ENCODE measurements at regions not wholly inside any gene's neighbourhood (a gene's known extent, or its start where the extent isn't known, plus 50 kb on each side); places are given as distances from the start of the nearest gene placed in this dataset.
"Not testable (repeated sequence)": the region's sequence is repeated elsewhere in the genome, so short reads cannot be mapped to it uniquely, and the experiment has no call there.

DNA sequence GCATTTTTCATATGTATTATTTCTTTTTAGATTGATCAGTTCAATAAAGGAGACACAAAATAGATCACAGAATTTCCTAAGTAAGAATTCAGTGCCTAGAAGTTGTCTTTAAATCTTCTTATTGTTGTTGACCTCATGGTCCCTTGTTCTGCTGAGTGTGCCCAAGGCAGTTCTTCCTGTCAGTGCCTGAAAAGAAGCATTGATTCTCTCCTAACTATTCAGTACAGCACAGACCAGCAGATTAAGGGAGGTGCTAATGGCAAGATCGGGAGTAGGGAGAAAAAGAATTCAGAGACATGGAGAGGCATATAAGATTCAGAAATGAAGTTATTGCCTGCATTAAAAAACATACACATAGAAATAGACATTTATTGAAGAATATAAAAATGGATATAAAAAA lies 180.5 kb upstream of the PCDH9 start:
- no peaks in the 10 kb centered on the region for H3K27me3 ChIP-seq (ENCODE audit: low read depth, low read length)
- H3K4me1 ChIP-seq (ENCODE audit: control insufficient read depth in 1 of 2, insufficient read depth in 2 of 2, low read length in 2 of 2), result no peaks in the 10 kb centered on the region
- H3K9me3 ChIP-seq (ENCODE audit: control insufficient read depth in 1 of 2, low read length in 2 of 2), result no peaks in the 10 kb centered on the region
- no peak overlapping the region for H3K4me3 ChIP-seq (ENCODE audit: low read depth in 1 of 2, low read length in 2 of 2)
- H3K27ac ChIP-seq (ENCODE audit: low read length), result no peak overlapping the region
- no peaks in the 10 kb centered on the region for H3K36me3 ChIP-seq (ENCODE audit: control insufficient read depth in 1 of 2, insufficient read depth in 2 of 2, low read length in 2 of 2)

GRCh38 chr13:67408798-67409197 lies 178.7 kb upstream of the PCDH9 start:
- no peaks in the 10 kb centered on the region for H3K9me3 ChIP-seq (ENCODE audit: control insufficient read depth in 1 of 2, low read length in 2 of 2)
- H3K4me1 ChIP-seq (ENCODE audit: control insufficient read depth in 1 of 2, insufficient read depth in 2 of 2, low read length in 2 of 2), result no peaks in the 10 kb centered on the region
- H3K36me3 ChIP-seq (ENCODE audit: control insufficient read depth in 1 of 2, insufficient read depth in 2 of 2, low read length in 2 of 2), result no peaks in the 10 kb centered on the region
- no peak overlapping the region for H3K27ac ChIP-seq (ENCODE audit: low read length)
- H3K4me3 ChIP-seq (ENCODE audit: low read depth in 1 of 2, low read length in 2 of 2), result no peak overlapping the region
- H3K27me3 ChIP-seq (ENCODE audit: low read depth, low read length), result no peaks in the 10 kb centered on the region

- no peaks in the 10 kb centered on the region for H3K27me3 ChIP-seq (ENCODE audit: low read depth, low read length)
- no peak overlapping the region for H3K27ac ChIP-seq (ENCODE audit: low read length)
- H3K4me3 ChIP-seq (ENCODE audit: low read depth in 1 of 2, low read length in 2 of 2), result no peak overlapping the region
- no peaks in the 10 kb centered on the region for H3K9me3 ChIP-seq (ENCODE audit: control insufficient read depth in 1 of 2, low read length in 2 of 2)
- H3K4me1 ChIP-seq (ENCODE audit: control insufficient read depth in 1 of 2, insufficient read depth in 2 of 2, low read length in 2 of 2), result no peaks in the 10 kb centered on the region
- no peaks in the 10 kb centered on the region for H3K36me3 ChIP-seq (ENCODE audit: control insufficient read depth in 1 of 2, insufficient read depth in 2 of 2, low read length in 2 of 2)
These were observed 172.4 kb upstream of the PCDH9 start for GRCh38 chr13:67402546-67402945.

DNA sequence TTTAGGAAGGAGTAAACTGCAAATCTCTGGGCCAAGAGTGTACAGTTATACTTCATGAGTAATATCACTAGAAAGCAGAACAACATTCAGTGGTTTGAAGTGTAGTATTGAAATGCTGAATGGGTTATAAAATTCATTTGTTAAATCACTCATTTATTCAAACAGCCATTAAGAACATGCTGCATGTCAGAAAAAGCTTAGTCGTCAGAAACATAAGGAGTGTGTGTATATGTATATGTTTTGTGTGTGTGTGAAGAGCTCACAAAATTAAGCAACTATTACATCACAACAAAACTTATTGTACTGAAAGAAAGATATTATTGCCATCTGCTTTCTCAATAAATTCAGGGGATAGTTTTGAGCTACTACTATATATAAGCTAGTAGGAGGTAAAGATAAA lies 165.4 kb upstream of the PCDH9 start:
- no peaks in the 10 kb centered on the region for H3K36me3 ChIP-seq (ENCODE audit: control insufficient read depth in 1 of 2, insufficient read depth in 2 of 2, low read length in 2 of 2)
- no peak overlapping the region for H3K27ac ChIP-seq (ENCODE audit: low read length)

DNA sequence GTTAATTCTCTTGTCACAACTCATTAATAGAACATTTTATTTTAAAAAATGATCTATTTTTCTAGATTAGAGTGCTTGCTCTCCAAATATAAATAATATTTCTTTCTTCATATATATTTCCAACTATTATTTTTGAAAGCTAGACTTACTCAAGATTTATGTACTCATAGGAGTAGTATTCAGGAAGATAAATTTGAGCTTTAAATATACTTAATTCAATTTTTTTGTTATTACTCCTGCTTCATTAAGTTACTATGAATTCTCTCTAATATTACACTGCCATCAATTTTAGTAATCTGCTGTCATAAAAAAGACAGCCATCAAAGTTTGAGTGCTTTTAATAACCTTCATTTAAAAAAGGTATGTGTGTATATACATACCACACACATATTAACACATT lies 161.9 kb upstream of the PCDH9 start:
- H3K36me3 ChIP-seq (ENCODE audit: control insufficient read depth in 1 of 2, insufficient read depth in 2 of 2, low read length in 2 of 2), result no peaks in the 10 kb centered on the region
- no peak overlapping the region for H3K27ac ChIP-seq (ENCODE audit: low read length)
- H3K27me3 ChIP-seq (ENCODE audit: low read depth, low read length), result no peaks in the 10 kb centered on the region
- no peaks in the 10 kb centered on the region for H3K4me1 ChIP-seq (ENCODE audit: control insufficient read depth in 1 of 2, insufficient read depth in 2 of 2, low read length in 2 of 2)
- H3K4me3 ChIP-seq (ENCODE audit: low read depth in 1 of 2, low read length in 2 of 2), result no peak overlapping the region
- peaks cover 0 to 3% of the 10 kb centered on the region in 2 donors for H3K9me3 ChIP-seq (ENCODE audit: control insufficient read depth in 1 of 2, low read length in 2 of 2)

More for the DNA sequence above, 165.4 kb upstream of the PCDH9 start:
- Histone ChIP-seq H3K4me3 (ENCODE audit: low read depth in 1 of 2, low read length in 2 of 2) (no peak overlapping the region), H3K4me1 (ENCODE audit: control insufficient read depth in 1 of 2, insufficient read depth in 2 of 2, low read length in 2 of 2) (no peaks in the 10 kb centered on the region), H3K27me3 (ENCODE audit: low read depth, low read length) (no peaks in the 10 kb centered on the region), H3K9me3 (ENCODE audit: control insufficient read depth in 1 of 2, low read length in 2 of 2) (no peaks in the 10 kb centered on the region)

GRCh38 chr13:67390462-67391086 lies 160.4 kb upstream of the PCDH9 start:
- H3K4me3 ChIP-seq (ENCODE audit: low read depth in 1 of 2, low read length in 2 of 2), result no peak overlapping the region
- no peaks in the 10 kb centered on the region for H3K27me3 ChIP-seq (ENCODE audit: low read depth, low read length)
- H3K36me3 ChIP-seq (ENCODE audit: control insufficient read depth in 1 of 2, insufficient read depth in 2 of 2, low read length in 2 of 2), result no peaks in the 10 kb centered on the region

DNA sequence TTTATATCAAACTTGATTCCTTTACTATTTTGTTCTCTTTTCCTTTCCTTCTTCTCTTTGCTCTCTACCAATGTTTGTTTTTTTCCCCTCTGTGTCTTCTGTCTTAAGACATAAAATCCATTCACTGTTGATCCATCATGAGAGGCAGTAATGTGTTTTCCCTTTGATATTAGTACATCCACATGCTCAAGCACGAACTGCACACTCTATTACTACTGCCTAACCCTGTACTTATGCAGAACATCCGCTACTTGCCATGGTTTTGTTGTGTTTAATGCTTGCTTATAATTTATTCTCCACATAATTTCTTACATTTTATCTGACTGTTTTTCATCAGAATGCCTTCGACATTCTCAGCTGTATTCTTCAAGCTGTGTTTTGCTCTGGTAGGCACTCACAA lies 159.0 kb upstream of the PCDH9 start:
- H3K4me1 ChIP-seq (ENCODE audit: control insufficient read depth in 1 of 2, insufficient read depth in 2 of 2, low read length in 2 of 2), result no peaks in the 10 kb centered on the region
- no peak overlapping the region for H3K27ac ChIP-seq (ENCODE audit: low read length)

More at GRCh38 chr13:67390462-67391086, 160.4 kb upstream of the PCDH9 start:
- H3K4me1 ChIP-seq (ENCODE audit: control insufficient read depth in 1 of 2, insufficient read depth in 2 of 2, low read length in 2 of 2), result no peaks in the 10 kb centered on the region
- H3K9me3 ChIP-seq (ENCODE audit: control insufficient read depth in 1 of 2, low read length in 2 of 2), result peaks cover 0 to 5% of the 10 kb centered on the region in 2 donors
- H3K27ac ChIP-seq (ENCODE audit: low read length), result no peak overlapping the region

DNA sequence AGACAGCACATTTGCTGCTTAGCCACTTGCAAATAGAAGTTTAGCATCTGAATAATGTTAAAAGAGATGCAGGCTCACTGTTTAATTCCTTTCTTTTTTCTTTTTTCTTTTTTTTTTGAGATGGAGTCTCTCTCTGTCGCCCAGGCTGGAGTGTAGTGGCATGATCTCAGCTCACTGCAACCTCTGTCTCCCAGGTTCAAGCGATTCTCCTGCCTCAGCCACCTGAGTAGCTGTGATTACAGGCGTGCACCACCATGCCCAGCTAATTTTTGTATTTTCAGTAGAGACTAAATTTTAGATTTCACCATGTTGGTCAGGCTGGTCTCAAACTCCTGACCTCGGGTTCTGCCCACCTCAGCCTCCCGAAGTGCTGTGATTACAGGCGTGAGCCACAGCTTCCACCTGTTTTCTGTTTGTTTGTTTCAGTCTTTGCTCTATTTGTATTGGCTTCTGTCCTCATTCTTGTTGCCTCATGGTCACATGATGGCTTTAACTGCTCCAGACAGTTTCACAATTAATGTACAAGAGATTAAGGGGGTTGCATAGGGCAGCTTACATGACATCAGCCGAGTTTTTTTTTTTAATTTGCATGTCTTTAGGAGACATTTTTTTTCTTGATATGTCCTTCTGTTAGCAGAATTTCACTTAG lies 153.1 kb upstream of the PCDH9 start:
- not testable (repeated sequence) for H3K27ac ChIP-seq (ENCODE audit: low read length); H3K27me3 ChIP-seq (ENCODE audit: low read depth, low read length)

More for the DNA sequence above, 159.0 kb upstream of the PCDH9 start:
- Histone ChIP-seq H3K9me3 (ENCODE audit: control insufficient read depth in 1 of 2, low read length in 2 of 2) (peaks cover 0 to 5% of the 10 kb centered on the region in 2 donors), H3K4me3 (ENCODE audit: low read depth in 1 of 2, low read length in 2 of 2) (no peak overlapping the region), H3K36me3 (ENCODE audit: control insufficient read depth in 1 of 2, insufficient read depth in 2 of 2, low read length in 2 of 2) (no peaks in the 10 kb centered on the region), H3K27me3 (ENCODE audit: low read depth, low read length) (no peaks in the 10 kb centered on the region)

DNA sequence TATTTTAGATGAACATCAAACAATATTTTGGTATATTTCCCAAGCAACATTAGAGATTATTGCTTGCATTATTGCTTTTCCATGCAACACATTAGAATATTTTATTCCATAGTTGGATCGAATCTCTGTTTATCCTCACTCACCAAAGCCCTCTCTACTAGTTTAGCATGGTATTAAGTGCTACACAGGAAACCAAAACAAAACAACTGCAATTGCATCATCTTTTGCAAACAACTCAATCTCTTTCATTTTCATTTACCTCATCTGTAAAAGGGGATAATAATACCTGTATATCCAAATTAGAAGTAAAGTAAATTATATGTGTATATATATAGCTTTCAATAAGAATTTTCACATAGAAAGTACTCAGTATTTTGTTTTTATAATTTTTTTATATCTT lies 147.8 kb upstream of the PCDH9 start:
- H3K27me3 ChIP-seq (ENCODE audit: low read depth, low read length), result no peaks in the 10 kb centered on the region
- no peaks in the 10 kb centered on the region for H3K4me1 ChIP-seq (ENCODE audit: control insufficient read depth in 1 of 2, insufficient read depth in 2 of 2, low read length in 2 of 2)
- no peaks in the 10 kb centered on the region for H3K9me3 ChIP-seq (ENCODE audit: control insufficient read depth in 1 of 2, low read length in 2 of 2)
- no peak overlapping the region for H3K27ac ChIP-seq (ENCODE audit: low read length)
- no peak overlapping the region for H3K4me3 ChIP-seq (ENCODE audit: low read depth in 1 of 2, low read length in 2 of 2)
- H3K36me3 ChIP-seq (ENCODE audit: control insufficient read depth in 1 of 2, insufficient read depth in 2 of 2, low read length in 2 of 2), result no peaks in the 10 kb centered on the region

More for the DNA sequence above, 153.1 kb upstream of the PCDH9 start:
- H3K36me3 ChIP-seq (ENCODE audit: control insufficient read depth in 1 of 2, insufficient read depth in 2 of 2, low read length in 2 of 2); H3K9me3 ChIP-seq (ENCODE audit: control insufficient read depth in 1 of 2, low read length in 2 of 2); H3K4me1 ChIP-seq (ENCODE audit: control insufficient read depth in 1 of 2, insufficient read depth in 2 of 2, low read length in 2 of 2); H3K4me3 ChIP-seq (ENCODE audit: low read depth in 1 of 2, low read length in 2 of 2): not testable (repeated sequence)

GRCh38 chr13:67374391-67374790 lies 144.3 kb upstream of the PCDH9 start:
- H3K4me1 ChIP-seq (ENCODE audit: control insufficient read depth in 1 of 2, insufficient read depth in 2 of 2, low read length in 2 of 2), result no peaks in the 10 kb centered on the region
- H3K4me3 ChIP-seq (ENCODE audit: low read depth in 1 of 2, low read length in 2 of 2), result no peak overlapping the region
- H3K27ac ChIP-seq (ENCODE audit: low read length), result no peak overlapping the region
- no peaks in the 10 kb centered on the region for H3K9me3 ChIP-seq (ENCODE audit: control insufficient read depth in 1 of 2, low read length in 2 of 2)
- no peaks in the 10 kb centered on the region for H3K27me3 ChIP-seq (ENCODE audit: low read depth, low read length)
- H3K36me3 ChIP-seq (ENCODE audit: control insufficient read depth in 1 of 2, insufficient read depth in 2 of 2, low read length in 2 of 2), result no peaks in the 10 kb centered on the region

DNA sequence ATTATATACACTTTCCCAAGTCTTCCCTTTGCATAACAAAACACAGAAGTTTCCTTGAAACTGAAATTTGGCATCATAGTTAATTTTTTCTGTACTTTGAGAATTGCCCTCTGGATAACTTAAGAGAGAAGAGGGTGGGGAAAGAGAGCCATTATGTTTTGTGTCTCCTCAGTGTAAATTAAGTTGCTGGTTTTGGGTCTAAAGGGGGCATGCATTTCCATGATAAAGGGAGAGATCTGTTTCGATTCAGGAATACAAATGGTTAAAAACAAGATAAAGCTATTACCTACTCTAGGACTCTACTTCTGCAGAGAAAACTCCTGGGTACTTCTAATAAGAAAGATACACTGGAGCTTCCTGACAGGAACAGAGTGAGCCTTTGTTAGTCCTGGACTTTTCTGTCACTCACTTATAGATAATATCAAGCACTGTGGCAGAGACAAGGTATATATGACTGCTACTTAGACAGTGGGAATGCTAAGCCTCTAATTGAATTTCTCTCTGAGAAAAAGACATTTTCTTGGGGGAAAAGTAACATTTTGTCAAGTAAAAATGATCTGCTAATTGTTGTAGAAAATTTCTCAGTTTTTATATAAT lies 142.8 kb upstream of the PCDH9 start:
- Histone ChIP-seq H3K4me1 (ENCODE audit: control insufficient read depth in 1 of 2, insufficient read depth in 2 of 2, low read length in 2 of 2) (no peaks in the 10 kb centered on the region), H3K4me3 (ENCODE audit: low read depth in 1 of 2, low read length in 2 of 2) (no peak overlapping the region), H3K27me3 (ENCODE audit: low read depth, low read length) (no peaks in the 10 kb centered on the region), H3K27ac (ENCODE audit: low read length) (no peak overlapping the region), H3K36me3 (ENCODE audit: control insufficient read depth in 1 of 2, insufficient read depth in 2 of 2, low read length in 2 of 2) (no peaks in the 10 kb centered on the region), H3K9me3 (ENCODE audit: control insufficient read depth in 1 of 2, low read length in 2 of 2) (no peaks in the 10 kb centered on the region)

Measured in muscle layer of duodenum (tissue), 2 donors.